SU-DHL-6 (cell line): ENCODE measurements at regions not wholly inside any gene's neighbourhood (a gene's known extent, or its start where the extent isn't known, plus 50 kb on each side); places are given as distances from the start of the nearest gene placed in this dataset.

Experiments
- H2AFZ ChIP-seq: fragments of 200-600 bp; sonication (generic); 2 replicates; pipeline ENCODE4 v1.6.1; 2014; ENCODE audit warnings: low read depth, mild to moderate bottlenecking, moderate library complexity, mixed read lengths, antibody characterized with exemption, low read length; ENCODE audit not compliant: severe bottlenecking
- H3F3A ChIP-seq: fragments of 200-600 bp; shearing (Covaris generic); 2 replicates; pipeline ENCODE4 v1.6.0; 2016; ENCODE audit warnings: antibody characterized with exemption, mild to moderate bottlenecking; ENCODE audit not compliant: insufficient read depth
- H3K27ac ChIP-seq: fragments of 200-600 bp; sonication (generic); 2 replicates; pipeline ENCODE4 v1.5.1; 2016; ENCODE audit warnings: low read depth, mild to moderate bottlenecking, low read length, moderate library complexity, mixed read lengths
- H3K27me3 ChIP-seq: fragments of 200-600 bp; sonication (generic), shearing (Covaris generic); 2 replicates; pipeline ENCODE4 v1.6.0; 2014; ENCODE audit warnings: mild to moderate bottlenecking, low read length
- H3K36me3 ChIP-seq: fragments of 200-600 bp; sonication (generic); 2 replicates; pipeline ENCODE4 v1.6.1; 2014; ENCODE audit warnings: mild to moderate bottlenecking, low read length, mixed read lengths
- H3K4me2 ChIP-seq: fragments of 300-600, 200-600 bp; shearing (Covaris generic), sonication (generic); 2 replicates; pipeline ENCODE4 v1.6.0; 2014; ENCODE audit warnings: low read length, low read depth, mild to moderate bottlenecking; ENCODE audit not compliant: poor library complexity, severe bottlenecking
- H3K4me3 ChIP-seq: fragments of 200-600 bp; sonication (generic); 2 replicates; pipeline ENCODE4 v1.5.1; 2014; ENCODE audit warnings: antibody characterized with exemption, low read length, mild to moderate bottlenecking, mixed read lengths; ENCODE audit not compliant: insufficient read depth, poor library complexity, severe bottlenecking
- H3K79me2 ChIP-seq: fragments of 200-600 bp; sonication (generic); 2 replicates; pipeline ENCODE4 v1.6.1; 2014; ENCODE audit warnings: mild to moderate bottlenecking, low read length, moderate library complexity; ENCODE audit not compliant: insufficient read depth
- H3K9ac ChIP-seq: fragments of 200-600 bp; sonication (generic); 2 replicates; pipeline ENCODE4 v1.7.0; 2014; ENCODE audit warnings: mild to moderate bottlenecking, low read length
- H3K9me2 ChIP-seq: fragments of 200-600 bp; sonication (generic); replicated peaks from 2 replicates; pipeline ENCODE4 v1.6.1; 2014; ENCODE audit warnings: low read length; ENCODE audit not compliant: insufficient read depth
- H3K9me3 ChIP-seq: fragments of 200-600 bp; sonication (generic); 2 replicates; pipeline ENCODE4 v1.6.1; 2014; ENCODE audit warnings: low read length, mixed read lengths; ENCODE audit not compliant: insufficient read depth
- H4K20me1 ChIP-seq: fragments of 200-600 bp; sonication (generic); 2 replicates; pipeline ENCODE4 v1.6.1; 2014; ENCODE audit warnings: low read depth, mild to moderate bottlenecking, antibody characterized with exemption, low read length, moderate library complexity, mixed read lengths
- EZH2phosphoT487 ChIP-seq: fragments of 200-600 bp; sonication (generic), shearing (Covaris generic); conservative IDR thresholded peaks from 2 replicates; pipeline ENCODE4 v1.6.1; 2018; ENCODE audit warnings: mild to moderate bottlenecking, antibody characterized with exemption, low read length, moderate library complexity, mixed read lengths
- TF ChIP-seq, protein P1 (sequence below): fragments of 200-600 bp; sonication (generic); IDR thresholded peaks from one replicate; pipeline ENCODE4 v1.5.1; 2017; ENCODE audit warnings: antibody characterized with exemption, mild to moderate bottlenecking, low read length, moderate library complexity; ENCODE audit not compliant: insufficient read depth, poor library complexity, severe bottlenecking

DNA sequence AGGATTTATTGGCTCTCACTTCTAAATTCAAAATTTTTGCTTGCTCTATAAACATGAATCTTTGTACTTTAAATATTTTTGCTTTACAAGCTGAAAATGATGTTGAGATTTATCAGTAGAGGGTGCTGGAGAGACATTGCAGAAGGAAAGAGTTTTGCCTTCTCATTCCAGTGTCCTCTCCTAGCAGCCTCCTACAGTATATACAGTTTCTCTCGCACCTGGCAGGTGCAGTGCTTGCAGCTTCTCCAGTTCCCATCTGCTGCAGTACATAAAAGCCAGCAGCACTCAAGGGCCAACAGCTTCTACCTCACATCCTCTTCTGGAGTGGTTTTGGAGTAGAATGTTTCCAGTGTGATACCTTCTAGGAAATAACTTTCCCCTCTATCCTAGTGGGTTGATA, 601.8 kb upstream of the ATXN7L3B start:
- TF ChIP-seq, protein P1, sequence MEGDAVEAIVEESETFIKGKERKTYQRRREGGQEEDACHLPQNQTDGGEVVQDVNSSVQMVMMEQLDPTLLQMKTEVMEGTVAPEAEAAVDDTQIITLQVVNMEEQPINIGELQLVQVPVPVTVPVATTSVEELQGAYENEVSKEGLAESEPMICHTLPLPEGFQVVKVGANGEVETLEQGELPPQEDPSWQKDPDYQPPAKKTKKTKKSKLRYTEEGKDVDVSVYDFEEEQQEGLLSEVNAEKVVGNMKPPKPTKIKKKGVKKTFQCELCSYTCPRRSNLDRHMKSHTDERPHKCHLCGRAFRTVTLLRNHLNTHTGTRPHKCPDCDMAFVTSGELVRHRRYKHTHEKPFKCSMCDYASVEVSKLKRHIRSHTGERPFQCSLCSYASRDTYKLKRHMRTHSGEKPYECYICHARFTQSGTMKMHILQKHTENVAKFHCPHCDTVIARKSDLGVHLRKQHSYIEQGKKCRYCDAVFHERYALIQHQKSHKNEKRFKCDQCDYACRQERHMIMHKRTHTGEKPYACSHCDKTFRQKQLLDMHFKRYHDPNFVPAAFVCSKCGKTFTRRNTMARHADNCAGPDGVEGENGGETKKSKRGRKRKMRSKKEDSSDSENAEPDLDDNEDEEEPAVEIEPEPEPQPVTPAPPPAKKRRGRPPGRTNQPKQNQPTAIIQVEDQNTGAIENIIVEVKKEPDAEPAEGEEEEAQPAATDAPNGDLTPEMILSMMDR = no peak
- TF ChIP-seq EZH2phosphoT487 = no peak
- no peaks in the 10 kb centered on the region for H3F3A ChIP-seq
- H3K27ac ChIP-seq = no peak overlapping the region
- H3K27me3 ChIP-seq = no peaks in the 10 kb centered on the region
- no peaks in the 10 kb centered on the region for H3K9me3 ChIP-seq
- no peak overlapping the region for H3K4me3 ChIP-seq
- no peaks in the 10 kb centered on the region for H3K36me3 ChIP-seq
- H3K79me2 ChIP-seq = no peaks in the 10 kb centered on the region
- H2AFZ ChIP-seq = no peak overlapping the region
- no peak overlapping the region for H3K4me2 ChIP-seq
- no peaks in the 10 kb centered on the region for H4K20me1 ChIP-seq
- no peak overlapping the region for H3K9ac ChIP-seq
- H3K9me2 ChIP-seq = no peaks in the 10 kb centered on the region

DNA sequence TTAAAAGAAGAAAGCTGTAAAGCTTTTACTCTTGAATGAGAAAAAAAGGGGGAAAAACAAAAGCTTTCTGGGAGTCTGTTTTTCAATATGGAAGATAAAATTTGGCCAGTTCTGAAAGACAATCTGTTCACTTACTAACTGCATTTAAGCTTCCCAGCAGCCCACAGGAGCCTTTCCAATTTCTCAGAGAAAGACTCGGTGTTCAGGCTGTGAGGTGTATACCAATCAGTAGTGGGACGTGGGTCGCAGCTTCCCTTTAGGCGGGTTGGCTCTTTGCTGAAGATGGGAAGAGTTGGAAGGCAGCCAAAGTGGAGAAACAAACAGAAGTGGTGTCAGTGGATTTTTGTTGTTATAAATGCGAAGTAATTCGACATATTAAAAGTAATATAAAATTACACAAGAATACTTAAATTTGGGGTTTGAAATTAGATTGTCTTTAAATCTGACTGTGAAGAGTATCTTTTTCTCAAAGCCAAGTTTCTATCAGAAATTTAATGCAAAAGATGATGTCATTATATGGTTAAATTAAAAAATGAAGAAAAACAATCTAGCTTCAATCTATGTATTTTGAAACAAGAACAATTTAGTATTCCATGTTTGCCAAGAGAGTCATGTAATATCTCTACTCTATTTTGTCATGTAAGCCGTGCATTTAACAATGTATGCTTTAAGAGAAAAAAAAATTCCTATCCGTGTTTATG, 590.2 kb upstream of the ATXN7L3B start:
- no peak overlapping the region for H3K4me3 ChIP-seq
- H3K9me3 ChIP-seq = no peaks in the 10 kb centered on the region
- TF ChIP-seq, protein P1 = no peak
- no peak for TF ChIP-seq EZH2phosphoT487
- no peaks in the 10 kb centered on the region for H4K20me1 ChIP-seq
- H3K4me2 ChIP-seq = no peak overlapping the region
- H3K9ac ChIP-seq = no peak overlapping the region
- no peaks in the 10 kb centered on the region for H3K36me3 ChIP-seq
- no peaks in the 10 kb centered on the region for H3F3A ChIP-seq
- no peaks in the 10 kb centered on the region for H3K79me2 ChIP-seq
- no peak overlapping the region for H2AFZ ChIP-seq
- no peaks in the 10 kb centered on the region for H3K9me2 ChIP-seq
- no peaks in the 10 kb centered on the region for H3K27me3 ChIP-seq
- H3K27ac ChIP-seq = no peak overlapping the region

DNA sequence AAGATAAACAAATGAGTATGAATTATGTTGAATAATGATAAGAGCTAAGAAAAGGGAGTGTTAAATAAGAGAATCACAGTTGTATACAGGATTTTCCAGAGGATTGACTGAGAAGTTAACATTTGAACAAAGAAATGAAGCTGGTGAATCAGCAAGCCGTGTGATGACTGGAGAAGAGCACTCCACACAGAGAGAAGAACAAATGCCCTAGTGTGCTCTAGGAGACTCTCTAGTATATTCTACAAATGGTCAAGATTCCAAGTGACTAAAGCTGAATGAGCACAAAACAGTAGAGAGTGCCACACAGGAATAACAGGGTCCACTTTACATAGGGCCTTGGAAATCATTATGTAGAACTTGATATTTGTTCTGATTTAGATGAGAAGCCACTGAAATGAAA, 587.1 kb upstream of the ATXN7L3B start:
- Histone ChIP-seq H3K36me3 (no peaks in the 10 kb centered on the region), H3K9me2 (no peaks in the 10 kb centered on the region), H3K4me3 (no peak overlapping the region), H3K9ac (no peak overlapping the region), H3K79me2 (no peaks in the 10 kb centered on the region), H3K9me3 (no peaks in the 10 kb centered on the region), H2AFZ (no peak overlapping the region), H3K27me3 (no peaks in the 10 kb centered on the region), H3K4me2 (no peak overlapping the region), H3F3A (no peaks in the 10 kb centered on the region), H4K20me1 (no peaks in the 10 kb centered on the region), H3K27ac (no peak overlapping the region)
- TF ChIP-seq, protein P1 = no peak
- no peak for TF ChIP-seq EZH2phosphoT487
